MM.1S (cell line): ENCODE measurements at regions not wholly inside any gene's neighbourhood (a gene's known extent, or its start where the extent isn't known, plus 50 kb on each side); places are given as distances from the start of the nearest gene placed in this dataset.

Source experiments
- EZH2 ChIP-seq: fragments of 300-600 bp; sonication (generic); optimal IDR thresholded peaks from 2 replicates; pipeline ENCODE3; 2017; ENCODE audit warnings: low read depth, mild to moderate bottlenecking, antibody characterized with exemption, low read length, mixed read lengths
- TF ChIP-seq, protein P1 (sequence below): fragments of 300-600 bp; sonication (generic); IDR thresholded peaks from 2 replicates; pipeline ENCODE4 v1.5.1; 2016; ENCODE audit warnings: antibody characterized with exemption, low read length, mixed read lengths

DNA sequence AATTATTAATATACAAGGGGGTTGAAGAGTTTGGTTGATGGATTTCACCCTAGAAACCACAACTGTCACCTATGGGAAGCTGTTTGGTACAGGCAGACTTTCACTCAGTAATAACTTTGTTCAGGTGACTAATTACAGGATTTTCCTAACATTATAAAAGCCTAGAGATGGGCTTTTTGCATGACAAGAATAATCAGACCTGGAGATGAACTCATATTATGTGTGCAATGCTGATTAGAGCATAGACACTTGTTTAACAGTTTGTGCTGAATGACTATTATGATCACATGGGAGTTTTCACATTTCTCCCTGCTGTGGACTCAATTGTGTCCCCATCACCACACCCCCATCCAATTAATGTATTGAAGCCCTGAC is 90.2 kb upstream of the STEAP4 start:
- TF ChIP-seq, protein P1, sequence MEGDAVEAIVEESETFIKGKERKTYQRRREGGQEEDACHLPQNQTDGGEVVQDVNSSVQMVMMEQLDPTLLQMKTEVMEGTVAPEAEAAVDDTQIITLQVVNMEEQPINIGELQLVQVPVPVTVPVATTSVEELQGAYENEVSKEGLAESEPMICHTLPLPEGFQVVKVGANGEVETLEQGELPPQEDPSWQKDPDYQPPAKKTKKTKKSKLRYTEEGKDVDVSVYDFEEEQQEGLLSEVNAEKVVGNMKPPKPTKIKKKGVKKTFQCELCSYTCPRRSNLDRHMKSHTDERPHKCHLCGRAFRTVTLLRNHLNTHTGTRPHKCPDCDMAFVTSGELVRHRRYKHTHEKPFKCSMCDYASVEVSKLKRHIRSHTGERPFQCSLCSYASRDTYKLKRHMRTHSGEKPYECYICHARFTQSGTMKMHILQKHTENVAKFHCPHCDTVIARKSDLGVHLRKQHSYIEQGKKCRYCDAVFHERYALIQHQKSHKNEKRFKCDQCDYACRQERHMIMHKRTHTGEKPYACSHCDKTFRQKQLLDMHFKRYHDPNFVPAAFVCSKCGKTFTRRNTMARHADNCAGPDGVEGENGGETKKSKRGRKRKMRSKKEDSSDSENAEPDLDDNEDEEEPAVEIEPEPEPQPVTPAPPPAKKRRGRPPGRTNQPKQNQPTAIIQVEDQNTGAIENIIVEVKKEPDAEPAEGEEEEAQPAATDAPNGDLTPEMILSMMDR, result no peak
- no peak for TF ChIP-seq EZH2
